Adrenal gland (tissue), 5 donors: ENCODE measurements at regions not wholly inside any gene's neighbourhood (a gene's known extent, or its start where the extent isn't known, plus 50 kb on each side); places are given as distances from the start of the nearest gene placed in this dataset.

Source experiments
- CTCF ChIP-seq, 6 experiments: fragments of 450-650 bp in 4 of 6; fragments of 200-600 bp in 2 of 6; sonication (generic) in 1 of 6; IDR thresholded peaks; 1 replicate in 5 of 6; 2 replicates in 1 of 6; pipeline versions ENCODE4 v1.5.1 to v1.8.0; 2016 to 2021; ENCODE audit warnings: antibody characterized with exemption in 6 of 6, mild to moderate bottlenecking in 2 of 6, moderate library complexity in 1 of 6
- POLR2A ChIP-seq, 2 donors: fragments of 450-650 bp; IDR thresholded peaks; one replicate each; pipeline ENCODE4 v1.6.1; 2017; ENCODE audit warnings: antibody characterized with exemption in 2 of 2, mild to moderate bottlenecking in 2 of 2, moderate library complexity in 1 of 2
- donor health status: DM: no; HTN: no; CAD: no.

GRCh38 chr5:124237206-124237695 is 509.2 kb downstream of the ZNF608 start:
- TF ChIP-seq CTCF (IDR thresholded peaks at IDR 0.05) (no peak), POLR2A (IDR thresholded peaks at IDR 0.05) (no peak)
